Ascending aorta (tissue), 2 donors: ENCODE measurements at regions not wholly inside any gene's neighbourhood (a gene's known extent, or its start where the extent isn't known, plus 50 kb on each side); places are given as distances from the start of the nearest gene placed in this dataset.

Experiments used
- DNase-seq, 2 donors: peaks; one replicate each; pipeline ENCODE4 v3.0.0-alpha.2; 2019; ENCODE audit warnings: low spot score in 2 of 2
- H3K27ac ChIP-seq, 2 donors: fragments of 200-600 bp; sonication (generic); one replicate each; pipeline ENCODE4 v1.5.1; 2016 to 2017; ENCODE audit warnings: mild to moderate bottlenecking in 1 of 2
- H3K27me3 ChIP-seq: fragments of 200-600 bp; sonication (generic); one replicate; pipeline ENCODE4 v1.5.1; 2017
- H3K36me3 ChIP-seq, 2 donors: fragments of 200-600 bp; sonication (generic); one replicate each; pipeline ENCODE4 v1.5.1; 2016
- H3K4me1 ChIP-seq, 2 donors: fragments of 200-600 bp; sonication (generic); one replicate each; pipeline ENCODE4 v1.5.1; 2016 to 2017; ENCODE audit warnings: mild to moderate bottlenecking in 1 of 2
- H3K4me3 ChIP-seq, 2 donors: fragments of 200-600 bp; sonication (generic); one replicate each; pipeline ENCODE4 v1.5.1; 2016 to 2017; ENCODE audit warnings: mild to moderate bottlenecking in 1 of 2
- H3K9me3 ChIP-seq, 2 donors: fragments of 200-600 bp; sonication (generic); one replicate each; pipeline ENCODE4 v1.5.1; 2016
- CTCF ChIP-seq, 3 experiments: fragments of 200-600 bp in 2 of 3; fragments of 450-650 bp in 1 of 3; sonication (generic) in 2 of 3; IDR thresholded peaks; one replicate each; pipeline ENCODE4 v1.5.1; 2016 to 2019; ENCODE audit warnings: antibody characterized with exemption in 3 of 3, mild to moderate bottlenecking in 1 of 3, moderate library complexity in 1 of 3
- intact Hi-C: fragments of 100-400 bp; cut with DNase I; formaldehyde crosslinking; loops from one replicate; pipeline ENCODE4 v1.15.1; 2023

GRCh38 chr5:114116981-114117380 is 244.9 kb upstream of the KCNN2 start:
- DNase-seq: no peak
- H3K27ac ChIP-seq: no peak overlapping the region
- H3K4me3 ChIP-seq: no peak overlapping the region
- no peak for TF ChIP-seq CTCF (IDR thresholded peaks at IDR 0.05)
- H3K27me3 ChIP-seq: no peaks in the 10 kb centered on the region
- intact Hi-C loops: no loop called here
- no peaks in the 10 kb centered on the region for H3K9me3 ChIP-seq
- no peaks in the 10 kb centered on the region for H3K36me3 ChIP-seq
- no peaks in the 10 kb centered on the region for H3K4me1 ChIP-seq

- no peaks in the 10 kb centered on the region for H3K4me1 ChIP-seq
- no peaks in the 10 kb centered on the region for H3K36me3 ChIP-seq
- DNase-seq: no peak
- TF ChIP-seq CTCF (IDR thresholded peaks at IDR 0.05): no peak
- no peak overlapping the region for H3K4me3 ChIP-seq
- H3K9me3 ChIP-seq: no peaks in the 10 kb centered on the region
- no peaks in the 10 kb centered on the region for H3K27me3 ChIP-seq
- intact Hi-C loops: no loop called here
- no peak overlapping the region for H3K27ac ChIP-seq
Measured at GRCh38 chr5:114118511-114118910, 243.4 kb upstream of the KCNN2 start.

DNA sequence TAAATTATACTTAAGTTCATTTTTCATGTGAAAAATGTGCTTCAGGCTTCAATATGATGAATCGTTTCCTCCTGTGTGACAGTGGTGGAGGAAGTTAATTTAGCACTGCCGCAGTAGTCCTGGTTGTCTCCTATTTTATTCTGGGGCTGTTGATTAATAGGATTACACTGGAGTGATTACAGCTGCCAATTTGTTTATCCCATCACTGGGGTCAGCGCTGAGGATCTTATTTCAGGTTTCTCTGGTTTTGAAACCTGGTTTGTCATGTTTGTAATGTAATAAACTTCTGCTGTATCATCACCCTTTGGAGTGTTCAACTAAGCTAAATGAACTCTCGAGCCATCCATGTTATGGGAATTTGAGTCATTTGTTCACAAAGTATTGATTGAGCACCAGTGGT is 241.7 kb upstream of the KCNN2 start:
- Histone ChIP-seq H3K27me3 (no peaks in the 10 kb centered on the region), H3K9me3 (no peaks in the 10 kb centered on the region), H3K4me1 (no peaks in the 10 kb centered on the region), H3K4me3 (no peak overlapping the region), H3K27ac (no peak overlapping the region), H3K36me3 (no peaks in the 10 kb centered on the region)
- intact Hi-C loops: no loop called here
- DNase-seq: no peak
- no peak for TF ChIP-seq CTCF (IDR thresholded peaks at IDR 0.05)

DNA sequence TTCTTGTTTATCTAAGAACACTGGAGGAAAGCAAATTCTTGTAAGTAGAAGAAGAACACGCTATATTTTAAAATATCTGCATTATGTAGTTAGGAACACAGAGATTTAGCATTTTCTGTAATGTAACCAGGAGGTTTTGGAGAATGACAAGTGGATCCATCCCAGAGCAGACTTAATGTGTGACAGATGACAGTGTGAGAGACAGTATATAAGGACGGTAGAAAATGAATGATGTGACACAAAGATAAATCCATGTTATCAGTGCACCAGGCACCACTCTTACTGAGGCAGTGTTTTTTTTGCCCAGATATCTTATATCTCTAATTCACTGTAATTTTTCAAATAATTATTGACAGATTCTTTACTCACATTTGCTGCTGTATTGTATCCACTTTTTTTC is 239.0 kb upstream of the KCNN2 start:
- no peak for DNase-seq
- TF ChIP-seq CTCF (IDR thresholded peaks at IDR 0.05): no peak
- no peaks in the 10 kb centered on the region for H3K36me3 ChIP-seq
- no peak overlapping the region for H3K27ac ChIP-seq
- H3K9me3 ChIP-seq: no peaks in the 10 kb centered on the region
- no peak overlapping the region for H3K4me3 ChIP-seq
- no peaks in the 10 kb centered on the region for H3K4me1 ChIP-seq
- intact Hi-C loops: no loop called here
- no peaks in the 10 kb centered on the region for H3K27me3 ChIP-seq

- intact Hi-C loops: no loop called here
- H3K27me3 ChIP-seq: no peaks in the 10 kb centered on the region
- H3K27ac ChIP-seq: no peak overlapping the region
- no peak overlapping the region for H3K4me3 ChIP-seq
- DNase-seq: no peak
- no peaks in the 10 kb centered on the region for H3K9me3 ChIP-seq
- H3K4me1 ChIP-seq: no peaks in the 10 kb centered on the region
- no peak for TF ChIP-seq CTCF (IDR thresholded peaks at IDR 0.05)
- no peaks in the 10 kb centered on the region for H3K36me3 ChIP-seq
Measured at GRCh38 chr5:114123654-114124053, 238.2 kb upstream of the KCNN2 start.

GRCh38 chr5:114146398-114146797 is 215.5 kb upstream of the KCNN2 start:
- Histone ChIP-seq H3K9me3 (no peaks in the 10 kb centered on the region), H3K36me3 (no peaks in the 10 kb centered on the region), H3K27ac (no peak overlapping the region), H3K4me1 (no peaks in the 10 kb centered on the region), H3K4me3 (no peak overlapping the region), H3K27me3 (no peaks in the 10 kb centered on the region)
- TF ChIP-seq CTCF (IDR thresholded peaks at IDR 0.05): no peak
- intact Hi-C loops: no loop called here
- DNase-seq: no peak
